Neural progenitor cell (in vitro differentiated cells): ENCODE measurements at regions not wholly inside any gene's neighbourhood (a gene's known extent, or its start where the extent isn't known, plus 50 kb on each side); places are given as distances from the start of the nearest gene placed in this dataset.

Experiments
- DNase-seq: peaks from one replicate; pipeline ENCODE4 v3.0.0-alpha.2; 2016; ENCODE audit warnings: low spot score
- H2AFZ ChIP-seq: fragments of 200-600 bp; sonication (generic); replicated peaks from 2 replicates; pipeline ENCODE4 v1.6.1; 2016; ENCODE audit warnings: antibody characterized with exemption
- H3F3A ChIP-seq: fragments of 200-600 bp; sonication (generic); 2 replicates; pipeline ENCODE4 v1.6.1; 2016; ENCODE audit warnings: antibody characterized with exemption, low read depth
- H3K27ac ChIP-seq: fragments of 200-600 bp; sonication (generic); 2 replicates; pipeline ENCODE4 v1.5.1; 2016; ENCODE audit warnings: mild to moderate bottlenecking
- H3K27me3 ChIP-seq: fragments of 200-600 bp; sonication (generic); 2 replicates; pipeline ENCODE4 v1.6.1; 2016; ENCODE audit warnings: mild to moderate bottlenecking, moderate library complexity
- H3K36me3 ChIP-seq: fragments of 200-600 bp; sonication (generic); 2 replicates; pipeline ENCODE4 v1.5.1; 2016
- H3K4me1 ChIP-seq: fragments of 200-600 bp; sonication (generic); 2 replicates; pipeline ENCODE4 v1.6.1; 2016; ENCODE audit warnings: mixed run types
- H3K4me2 ChIP-seq: fragments of 200-600 bp; sonication (generic); 2 replicates; pipeline ENCODE4 v1.6.1; 2016
- H3K4me3 ChIP-seq: fragments of 200-600 bp; sonication (generic); 2 replicates; pipeline ENCODE4 v1.5.1; 2016
- H3K79me2 ChIP-seq: fragments of 200-600 bp; sonication (generic); 2 replicates; pipeline ENCODE4 v1.6.1; 2016; ENCODE audit warnings: low read depth
- H3K9ac ChIP-seq: fragments of 200-600 bp; sonication (generic); 2 replicates; pipeline ENCODE4 v1.6.1; 2016
- H3K9me3 ChIP-seq: fragments of 200-600 bp; sonication (generic); 2 replicates; pipeline ENCODE4 v1.5.1; 2016; ENCODE audit warnings: low read depth
- H4K20me1 ChIP-seq: fragments of 200-600 bp; sonication (generic); 2 replicates; pipeline ENCODE4 v1.6.1; 2016; ENCODE audit warnings: low read depth
- H3K27ac Mint-ChIP-seq: 3 replicates; pipeline ENCODE4 v1.8.0; 2021; ENCODE audit warnings: mixed read lengths
- H3K27me3 Mint-ChIP-seq: 2 replicates; pipeline ENCODE4 v1.8.0; 2022; ENCODE audit warnings: low read depth, mild to moderate bottlenecking, inconsistent platforms, moderate library complexity, mixed read lengths; ENCODE audit not compliant: insufficient read depth
- H3K36me3 Mint-ChIP-seq: 3 replicates; pipeline ENCODE4 v1.8.0; 2021; ENCODE audit warnings: mixed read lengths
- H3K4me1 Mint-ChIP-seq: 3 replicates; pipeline ENCODE4 v1.8.0; 2021; ENCODE audit warnings: mixed read lengths
- H3K4me3 Mint-ChIP-seq: 3 replicates; pipeline ENCODE4 v1.8.0; 2021; ENCODE audit warnings: mild to moderate bottlenecking, moderate library complexity, mixed read lengths
- H3K9me3 Mint-ChIP-seq: 3 replicates; pipeline ENCODE4 v1.8.0; 2020; ENCODE audit warnings: mixed read lengths
- EZH2 ChIP-seq: fragments of 200-600 bp; sonication (generic); IDR thresholded peaks from 2 replicates; pipeline ENCODE4 v1.6.1; 2017; ENCODE audit warnings: antibody characterized with exemption, mild to moderate bottlenecking, moderate library complexity
- EZH2phosphoT487 ChIP-seq: fragments of 200-600 bp; sonication (generic); IDR thresholded peaks from 2 replicates; pipeline ENCODE4 v1.6.1; 2017; ENCODE audit warnings: antibody characterized with exemption
- TF ChIP-seq, protein P1 (sequence below): fragments of 200-600 bp; sonication (generic); IDR thresholded peaks from 2 replicates; pipeline ENCODE4 v1.5.1; 2017; ENCODE audit warnings: antibody characterized with exemption, mild to moderate bottlenecking

DNA sequence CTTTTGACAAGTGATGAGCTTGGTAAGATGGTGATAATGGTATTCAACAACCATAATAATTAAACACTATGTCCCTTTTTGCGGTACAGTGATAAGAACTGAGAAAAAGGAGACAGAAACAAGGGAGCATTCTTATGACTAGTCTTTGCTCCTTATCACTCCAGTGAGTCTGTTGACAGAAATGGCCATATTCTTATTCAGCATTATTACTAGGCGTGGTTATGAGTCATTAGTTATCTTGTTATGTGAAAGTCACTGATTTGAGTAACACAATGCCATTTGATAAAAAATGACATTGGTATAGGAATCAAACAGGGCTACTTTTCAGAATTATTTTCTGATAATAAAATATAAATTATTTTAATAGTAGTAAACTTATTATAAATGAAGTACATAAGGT lies 193.5 kb downstream of the C3orf38 start:
- DNase-seq, result no peak
- Histone ChIP-seq H3K27ac (no peak overlapping the region), H3K36me3 (no peaks in the 10 kb centered on the region), H3K9ac (no peak overlapping the region), H4K20me1 (no peaks in the 10 kb centered on the region), H3K4me3 (no peak overlapping the region), H3K27me3 (no peaks in the 10 kb centered on the region), H3K4me2 (no peak overlapping the region), H3K79me2 (no peaks in the 10 kb centered on the region), H2AFZ (no peak overlapping the region), H3K4me1 (no peaks in the 10 kb centered on the region), H3K9me3 (no peaks in the 10 kb centered on the region), H3F3A (no peaks in the 10 kb centered on the region)
- no peak overlapping the region for H3K4me3 Mint-ChIP-seq
- H3K27ac Mint-ChIP-seq, result no peak overlapping the region
- no peaks in the 10 kb centered on the region for H3K9me3 Mint-ChIP-seq
- H3K36me3 Mint-ChIP-seq, result no peaks in the 10 kb centered on the region
- no peaks in the 10 kb centered on the region for H3K27me3 Mint-ChIP-seq
- TF ChIP-seq EZH2 (no peak), EZH2phosphoT487 (no peak)
- TF ChIP-seq, protein P1, sequence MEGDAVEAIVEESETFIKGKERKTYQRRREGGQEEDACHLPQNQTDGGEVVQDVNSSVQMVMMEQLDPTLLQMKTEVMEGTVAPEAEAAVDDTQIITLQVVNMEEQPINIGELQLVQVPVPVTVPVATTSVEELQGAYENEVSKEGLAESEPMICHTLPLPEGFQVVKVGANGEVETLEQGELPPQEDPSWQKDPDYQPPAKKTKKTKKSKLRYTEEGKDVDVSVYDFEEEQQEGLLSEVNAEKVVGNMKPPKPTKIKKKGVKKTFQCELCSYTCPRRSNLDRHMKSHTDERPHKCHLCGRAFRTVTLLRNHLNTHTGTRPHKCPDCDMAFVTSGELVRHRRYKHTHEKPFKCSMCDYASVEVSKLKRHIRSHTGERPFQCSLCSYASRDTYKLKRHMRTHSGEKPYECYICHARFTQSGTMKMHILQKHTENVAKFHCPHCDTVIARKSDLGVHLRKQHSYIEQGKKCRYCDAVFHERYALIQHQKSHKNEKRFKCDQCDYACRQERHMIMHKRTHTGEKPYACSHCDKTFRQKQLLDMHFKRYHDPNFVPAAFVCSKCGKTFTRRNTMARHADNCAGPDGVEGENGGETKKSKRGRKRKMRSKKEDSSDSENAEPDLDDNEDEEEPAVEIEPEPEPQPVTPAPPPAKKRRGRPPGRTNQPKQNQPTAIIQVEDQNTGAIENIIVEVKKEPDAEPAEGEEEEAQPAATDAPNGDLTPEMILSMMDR, result no peak
- H3K4me1 Mint-ChIP-seq, result no peaks in the 10 kb centered on the region

DNA sequence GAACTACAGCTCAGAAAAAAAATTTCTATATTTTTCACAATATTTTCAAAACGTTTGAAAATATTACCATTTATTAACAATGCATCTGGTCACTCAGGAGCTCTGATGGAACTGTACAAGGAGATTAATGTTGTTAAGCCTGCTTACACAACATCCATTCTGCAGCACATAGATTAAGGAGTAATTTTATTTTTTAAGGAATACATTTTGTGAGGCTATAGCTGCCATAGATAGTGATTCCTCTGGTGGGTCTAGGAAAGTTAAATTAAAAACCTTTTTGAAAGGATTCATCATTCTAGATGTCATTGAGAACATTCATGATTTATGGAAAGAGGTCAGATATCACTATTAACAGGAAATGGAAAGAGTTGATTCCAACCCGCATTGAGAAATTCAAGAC lies 196.9 kb downstream of the C3orf38 start:
- TF ChIP-seq EZH2, result no peak
- no peak for TF ChIP-seq EZH2phosphoT487
- TF ChIP-seq, protein P1, result no peak
- H3K4me2 ChIP-seq, result no peak overlapping the region
- no peaks in the 10 kb centered on the region for H3K27me3 ChIP-seq
- peaks cover 9% of the 10 kb centered on the region for H3K4me1 Mint-ChIP-seq
- H3K4me1 ChIP-seq, result peaks cover 15% of the 10 kb centered on the region
- no peak overlapping the region for H3K27ac Mint-ChIP-seq
- no peak overlapping the region for H3K4me3 ChIP-seq
- no peak overlapping the region for H3K9ac ChIP-seq
- H4K20me1 ChIP-seq, result no peaks in the 10 kb centered on the region
- H3K36me3 Mint-ChIP-seq, result no peaks in the 10 kb centered on the region
- no peak for DNase-seq
- no peaks in the 10 kb centered on the region for H3K9me3 Mint-ChIP-seq
- no peak overlapping the region for H3K27ac ChIP-seq
- no peaks in the 10 kb centered on the region for H3K27me3 Mint-ChIP-seq
- no peak overlapping the region for H3K4me3 Mint-ChIP-seq
- no peaks in the 10 kb centered on the region for H3K9me3 ChIP-seq
- no peaks in the 10 kb centered on the region for H3K36me3 ChIP-seq
- H3K79me2 ChIP-seq, result no peaks in the 10 kb centered on the region
- H3F3A ChIP-seq, result no peaks in the 10 kb centered on the region
- H2AFZ ChIP-seq, result no peak overlapping the region

DNA sequence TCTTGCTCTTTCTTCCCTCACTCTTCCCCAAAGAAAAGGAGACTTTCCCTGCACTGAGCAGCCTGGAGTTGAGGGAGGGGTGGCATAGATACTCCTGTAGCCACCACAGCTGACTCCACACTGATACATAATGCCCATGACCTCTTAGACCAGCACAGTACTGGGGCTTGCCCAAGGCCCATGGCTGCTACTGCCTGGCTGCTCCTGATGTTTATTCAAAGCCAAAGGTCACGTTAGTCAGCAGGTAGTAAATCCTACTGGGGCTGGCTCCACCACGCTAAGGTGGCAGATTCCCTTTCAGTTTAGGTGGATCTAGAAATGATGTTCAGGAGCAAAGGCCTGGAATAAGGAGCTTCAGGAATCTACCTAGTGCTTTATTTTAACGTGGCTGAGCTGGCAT lies 212.7 kb downstream of the C3orf38 start:
- no peak for DNase-seq
- H3K9me3 ChIP-seq, result peaks cover 7% of the 10 kb centered on the region
- no peak overlapping the region for H3K27ac Mint-ChIP-seq
- no peaks in the 10 kb centered on the region for H3K36me3 Mint-ChIP-seq
- no peaks in the 10 kb centered on the region for H3K27me3 ChIP-seq
- TF ChIP-seq, protein P1, result no peak
- TF ChIP-seq EZH2, result no peak
- TF ChIP-seq EZH2phosphoT487, result no peak
- H3K27me3 Mint-ChIP-seq, result no peaks in the 10 kb centered on the region
- H3K4me1 ChIP-seq, result no peaks in the 10 kb centered on the region
- no peaks in the 10 kb centered on the region for H4K20me1 ChIP-seq
- H3K79me2 ChIP-seq, result no peaks in the 10 kb centered on the region
- no peaks in the 10 kb centered on the region for H3K36me3 ChIP-seq
- no peaks in the 10 kb centered on the region for H3F3A ChIP-seq
- no peak overlapping the region for H3K4me2 ChIP-seq
- no peak overlapping the region for H3K4me3 Mint-ChIP-seq
- no peak overlapping the region for H2AFZ ChIP-seq
- H3K9me3 Mint-ChIP-seq, result peaks cover 18% of the 10 kb centered on the region
- no peak overlapping the region for H3K9ac ChIP-seq
- no peaks in the 10 kb centered on the region for H3K4me1 Mint-ChIP-seq
- H3K27ac ChIP-seq, result no peak overlapping the region
- no peak overlapping the region for H3K4me3 ChIP-seq

DNA sequence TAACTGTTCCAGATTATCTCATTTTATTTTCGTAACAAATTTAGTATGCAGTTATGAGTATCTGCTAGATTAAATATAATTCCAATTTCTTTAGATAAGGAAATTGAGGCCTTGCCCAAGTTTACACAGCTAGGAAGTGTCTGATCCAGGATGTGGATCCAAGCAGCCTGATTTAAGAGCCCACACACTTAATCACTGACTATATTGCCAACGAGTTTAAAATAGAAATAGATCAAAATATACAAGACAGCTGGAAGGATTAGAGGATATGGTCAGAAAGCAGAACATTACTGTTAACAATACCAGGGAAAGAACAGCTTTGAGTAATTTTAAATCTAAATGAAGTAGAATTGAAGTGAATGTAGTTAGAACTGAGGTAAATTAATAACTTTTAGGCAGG lies 215.2 kb downstream of the C3orf38 start:
- no peaks in the 10 kb centered on the region for H3K79me2 ChIP-seq
- Mint-ChIP-seq H3K4me1 (no peaks in the 10 kb centered on the region), H3K4me3 (no peak overlapping the region), H3K36me3 (no peaks in the 10 kb centered on the region), H3K27me3 (no peaks in the 10 kb centered on the region), H3K9me3 (peaks cover 4% of the 10 kb centered on the region), H3K27ac (no peak overlapping the region)
- peaks cover 7% of the 10 kb centered on the region for H3K9me3 ChIP-seq
- no peak overlapping the region for H3K27ac ChIP-seq
- H3K36me3 ChIP-seq, result no peaks in the 10 kb centered on the region
- no peak overlapping the region for H3K4me2 ChIP-seq
- TF ChIP-seq, protein P1, result no peak
- TF ChIP-seq EZH2phosphoT487 (no peak), EZH2 (no peak)
- H3K9ac ChIP-seq, result no peak overlapping the region
- H3K27me3 ChIP-seq, result no peaks in the 10 kb centered on the region
- no peak for DNase-seq
- H2AFZ ChIP-seq, result no peak overlapping the region
- H3K4me1 ChIP-seq, result no peaks in the 10 kb centered on the region
- H3F3A ChIP-seq, result no peaks in the 10 kb centered on the region
- H3K4me3 ChIP-seq, result no peak overlapping the region
- no peaks in the 10 kb centered on the region for H4K20me1 ChIP-seq
